Inflammatory macrophage (primary cell): ENCODE measurements at regions not wholly inside any gene's neighbourhood (a gene's known extent, or its start where the extent isn't known, plus 50 kb on each side); places are given as distances from the start of the nearest gene placed in this dataset.
"Not testable (repeated sequence)": the region's sequence is repeated elsewhere in the genome, so short reads cannot be mapped to it uniquely, and the experiment has no call there.

Experiments used
- DNase-seq, 2 donors: peaks; one replicate each; pipeline ENCODE4 v3.0.0-alpha.2; 2020 to 2022

GRCh38 chr1:79150576-79150975 is 144.0 kb upstream of the ADGRL4 start:
- DNase-seq, result no peak

- DNase-seq, result not testable (repeated sequence)
These were observed 131.7 kb upstream of the ADGRL4 start for GRCh38 chr1:79138227-79138626.

- DNase-seq, result no peak
These were observed 127.3 kb upstream of the ADGRL4 start for GRCh38 chr1:79133774-79134364.

DNA sequence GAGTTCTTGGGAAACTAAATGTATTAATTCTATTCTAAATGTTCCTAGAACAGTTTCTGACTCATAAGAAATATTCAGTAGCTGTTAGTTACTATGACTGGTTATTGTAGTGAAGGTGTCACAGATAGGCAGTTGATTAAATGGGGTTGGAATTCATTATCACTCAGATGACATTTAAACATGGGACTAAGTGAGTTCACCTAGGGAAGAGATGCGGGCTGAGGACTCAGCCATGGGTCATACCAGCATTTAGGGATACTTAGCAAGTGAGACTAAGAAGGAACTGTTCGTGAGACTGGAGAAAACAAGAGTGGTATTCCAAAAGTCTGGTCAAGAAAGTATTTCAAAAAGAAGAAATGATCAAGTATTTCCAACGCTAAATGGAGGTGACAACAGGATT is 125.1 kb upstream of the ADGRL4 start:
- no peak for DNase-seq

GRCh38 chr1:79129914-79130313 is 123.4 kb upstream of the ADGRL4 start:
- no peak for DNase-seq

- no peak for DNase-seq
These were observed 122.2 kb upstream of the ADGRL4 start for GRCh38 chr1:79128722-79129121.

- no peak for DNase-seq
These were observed 118.2 kb upstream of the ADGRL4 start for GRCh38 chr1:79124756-79125155.

- DNase-seq, result no peak
These were observed 116.0 kb upstream of the ADGRL4 start for GRCh38 chr1:79122521-79122920.

- no peak for DNase-seq
These were observed 110.8 kb upstream of the ADGRL4 start for GRCh38 chr1:79117376-79117775.

- DNase-seq, result no peak
These were observed 107.3 kb upstream of the ADGRL4 start for GRCh38 chr1:79113836-79114235.

DNA sequence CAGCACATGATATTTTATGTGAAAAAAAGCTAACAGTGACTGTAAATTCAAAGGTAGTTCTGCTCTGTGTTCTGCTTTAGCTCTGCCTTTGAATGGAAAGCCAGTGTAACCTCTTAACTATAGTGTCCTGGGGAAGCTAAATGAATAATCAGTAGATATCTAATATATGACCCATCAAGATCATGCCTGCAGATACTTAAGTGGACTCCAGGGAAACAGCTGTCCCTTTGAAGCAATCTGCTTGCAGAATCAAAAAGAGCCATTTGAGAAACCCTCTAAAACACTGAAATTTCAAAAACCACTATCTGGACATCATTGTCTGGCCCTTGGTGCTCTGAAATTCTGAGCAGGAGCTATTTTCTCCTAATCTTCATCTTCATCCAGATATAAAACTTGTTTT is 104.2 kb upstream of the ADGRL4 start:
- DNase-seq, result no peak

GRCh38 chr1:79109445-79109844 is 102.9 kb upstream of the ADGRL4 start:
- DNase-seq, result no peak

DNA sequence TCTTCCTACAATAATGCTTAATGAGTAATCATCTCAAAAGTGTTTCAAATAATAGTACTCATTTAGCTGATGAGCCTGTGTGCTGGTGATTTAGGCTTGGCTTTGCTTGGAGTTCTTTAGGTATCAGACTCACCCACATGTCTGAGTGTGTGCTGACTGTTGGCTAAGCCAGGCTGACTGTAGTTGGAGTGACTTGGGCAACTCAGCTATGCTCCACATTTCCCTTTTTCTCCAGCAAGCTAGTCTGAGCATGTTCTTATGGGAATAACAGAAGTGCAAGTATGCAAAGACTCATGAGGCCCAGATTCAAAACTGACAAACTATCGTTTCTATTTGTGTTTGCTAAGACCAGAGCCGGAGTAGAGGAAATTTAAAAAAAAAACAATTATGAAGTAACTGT is 99.0 kb upstream of the ADGRL4 start:
- DNase-seq, result no peak

- DNase-seq, result no peak
These were observed 98.1 kb upstream of the ADGRL4 start for GRCh38 chr1:79104617-79105016.

- DNase-seq, result no peak
These were observed 93.9 kb upstream of the ADGRL4 start for GRCh38 chr1:79100385-79100784.

DNA sequence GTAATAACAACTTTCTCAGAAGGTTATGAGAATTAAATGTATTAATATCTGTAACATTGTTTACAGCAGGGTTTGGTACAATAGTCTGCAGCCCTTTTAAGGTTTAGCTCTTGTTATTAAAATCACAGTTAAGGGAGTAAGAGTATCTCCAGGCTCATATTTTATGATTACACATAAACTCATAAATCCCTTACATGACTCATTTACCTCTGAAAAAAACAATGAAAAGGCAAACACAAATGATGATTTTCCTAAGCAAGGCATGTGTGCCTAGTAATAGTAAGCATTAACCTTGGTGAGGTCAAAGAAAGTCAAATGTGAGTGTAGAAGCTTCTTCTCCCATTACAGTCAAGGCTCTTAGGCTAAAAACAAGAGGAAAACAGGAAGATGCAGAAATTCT is 84.5 kb upstream of the ADGRL4 start:
- DNase-seq, result no peak

GRCh38 chr1:79089946-79090345 is 83.4 kb upstream of the ADGRL4 start:
- DNase-seq, result no peak

GRCh38 chr1:79082233-79082632 is 75.7 kb upstream of the ADGRL4 start:
- DNase-seq, result no peak

DNA sequence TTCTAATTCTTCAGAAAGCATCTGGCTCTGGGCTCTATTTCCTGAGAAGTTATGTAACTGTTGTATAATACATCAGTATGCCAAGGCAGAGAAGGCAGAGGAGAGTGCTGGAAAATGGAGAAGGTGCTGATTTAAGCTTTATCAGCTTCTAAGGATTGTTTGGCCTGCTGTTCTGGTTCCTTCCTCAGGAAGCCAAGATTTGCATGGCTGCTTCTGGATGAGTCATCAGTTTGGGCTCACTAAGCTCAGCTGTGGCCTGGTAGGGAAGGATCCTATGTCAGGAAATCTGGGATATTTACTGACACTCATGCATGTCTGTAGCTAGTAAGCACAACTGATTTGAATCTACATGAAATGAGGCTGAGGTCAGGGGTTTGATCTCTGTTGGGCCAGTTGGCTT is 73.2 kb upstream of the ADGRL4 start:
- DNase-seq, result no peak

GRCh38 chr1:79074975-79075374 is 68.4 kb upstream of the ADGRL4 start:
- no peak for DNase-seq

GRCh38 chr1:79069828-79070227 is 63.3 kb upstream of the ADGRL4 start:
- DNase-seq, result no peak

DNA sequence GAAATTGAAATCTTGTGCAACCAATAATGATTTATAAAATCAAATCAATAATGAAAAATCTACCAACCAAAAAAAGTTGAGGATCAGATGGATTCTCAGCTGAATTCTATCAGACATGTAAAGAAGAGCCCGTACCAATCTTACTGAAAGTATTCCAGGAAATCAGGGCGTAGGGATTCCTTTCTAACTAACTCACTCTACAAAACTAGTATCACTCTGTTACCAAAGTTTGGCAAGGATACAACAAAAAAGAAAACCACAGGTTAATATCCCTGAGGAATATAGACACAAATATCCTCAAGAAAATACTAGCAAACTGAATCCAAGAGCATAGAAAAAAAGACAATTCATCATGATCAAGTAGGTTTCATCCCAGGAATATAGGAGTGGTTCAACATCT is 52.8 kb upstream of the ADGRL4 start:
- DNase-seq, result no peak
